Uterus (tissue), 3 donors: ENCODE measurements at regions not wholly inside any gene's neighbourhood (a gene's known extent, or its start where the extent isn't known, plus 50 kb on each side); places are given as distances from the start of the nearest gene placed in this dataset.
A peak's percentile ranks its signal among the peaks of the same experiment; 100 is the strongest.

Experiments
- DNase-seq, 2 donors: peaks; one replicate each; pipeline ENCODE4 v3.0.0-alpha.2; 2019 to 2020
- H3K27ac ChIP-seq, 2 donors: fragments of 200-600 bp; sonication (generic); 1 replicate in 1 of 2; 2 replicates in 1 of 2; pipeline ENCODE4 v1.5.1; 2016 to 2018
- H3K27me3 ChIP-seq, 2 donors: fragments of 200-600 bp; sonication (generic); one replicate each; pipeline ENCODE4 v1.5.1; 2018 to 2019; ENCODE audit warnings: control low read depth in 1 of 2
- H3K36me3 ChIP-seq, 2 donors: fragments of 200-600 bp; sonication (generic); one replicate each; pipeline ENCODE4 v1.5.1; 2019; ENCODE audit warnings: control low read depth in 1 of 2
- H3K4me1 ChIP-seq, 2 donors: fragments of 200-600 bp; sonication (generic); one replicate each; pipeline ENCODE4 v1.5.1; 2018 to 2019; ENCODE audit warnings: control low read depth in 1 of 2
- H3K4me3 ChIP-seq, 2 donors: fragments of 200-600 bp; sonication (generic); 1 replicate in 1 of 2; 2 replicates in 1 of 2; pipeline ENCODE4 v1.5.1; 2018 to 2019; ENCODE audit warnings: mild to moderate bottlenecking in 1 of 2
- H3K9me3 ChIP-seq, 2 donors: fragments of 200-600 bp; sonication (generic); one replicate each; pipeline ENCODE4 v1.5.1; 2019; ENCODE audit warnings: control low read depth in 1 of 2
- POLR2A ChIP-seq, 2 donors: fragments of 450-650 bp; IDR thresholded peaks; one replicate each; pipeline ENCODE4 v1.6.1; 2016; ENCODE audit warnings: antibody characterized with exemption in 2 of 2, mild to moderate bottlenecking in 1 of 2, moderate library complexity in 1 of 2
- intact Hi-C: fragments of 100-400 bp; cut with DNase I; formaldehyde crosslinking; loops from one replicate; pipeline ENCODE4 v1.15.1; 2023; ENCODE audit warnings: low total_unique reads
- TF ChIP-seq, protein P1 (sequence below), 4 experiments: fragments of 200-600 bp in 2 of 4; fragments of 450-650 bp in 2 of 4; sonication (generic) in 2 of 4; IDR thresholded peaks; one replicate each; pipeline ENCODE4 v1.5.1; 2016 to 2019; ENCODE audit warnings: antibody characterized with exemption in 4 of 4, mild to moderate bottlenecking in 2 of 4, moderate library complexity in 1 of 4
- donor health status: DM: yes; HTN: yes; CAD: no.

DNA sequence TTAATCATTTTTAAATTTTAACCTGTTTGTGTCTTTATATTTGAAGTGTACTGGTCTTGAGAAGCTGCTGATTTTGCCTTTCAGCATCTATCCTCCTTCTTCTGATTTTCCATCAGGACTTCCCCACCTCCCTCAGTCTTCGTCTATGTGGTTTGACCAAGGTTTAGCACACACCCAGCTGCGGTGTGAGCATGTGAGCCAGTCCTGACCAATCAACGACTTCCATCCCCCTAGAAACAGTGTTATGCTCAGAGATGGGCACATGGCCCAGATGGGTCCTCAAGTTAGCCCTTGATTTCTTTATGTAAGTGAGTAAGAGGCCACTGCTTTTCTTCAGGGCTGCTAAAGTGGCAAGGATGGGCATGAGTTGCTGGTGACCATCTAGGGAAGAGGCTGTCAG is 190.8 kb downstream of the MATN1 start:
- Histone ChIP-seq H3K27ac (no peak overlapping the region), H3K27me3 (no peaks in the 10 kb centered on the region), H3K4me3 (no peak overlapping the region), H3K9me3 (no peaks in the 10 kb centered on the region), H3K36me3 (no peaks in the 10 kb centered on the region), H3K4me1 (no peaks in the 10 kb centered on the region)
- no peak for TF ChIP-seq POLR2A (IDR thresholded peaks at IDR 0.05)
- DNase-seq = no peak
- intact Hi-C loops = no loop called here

DNA sequence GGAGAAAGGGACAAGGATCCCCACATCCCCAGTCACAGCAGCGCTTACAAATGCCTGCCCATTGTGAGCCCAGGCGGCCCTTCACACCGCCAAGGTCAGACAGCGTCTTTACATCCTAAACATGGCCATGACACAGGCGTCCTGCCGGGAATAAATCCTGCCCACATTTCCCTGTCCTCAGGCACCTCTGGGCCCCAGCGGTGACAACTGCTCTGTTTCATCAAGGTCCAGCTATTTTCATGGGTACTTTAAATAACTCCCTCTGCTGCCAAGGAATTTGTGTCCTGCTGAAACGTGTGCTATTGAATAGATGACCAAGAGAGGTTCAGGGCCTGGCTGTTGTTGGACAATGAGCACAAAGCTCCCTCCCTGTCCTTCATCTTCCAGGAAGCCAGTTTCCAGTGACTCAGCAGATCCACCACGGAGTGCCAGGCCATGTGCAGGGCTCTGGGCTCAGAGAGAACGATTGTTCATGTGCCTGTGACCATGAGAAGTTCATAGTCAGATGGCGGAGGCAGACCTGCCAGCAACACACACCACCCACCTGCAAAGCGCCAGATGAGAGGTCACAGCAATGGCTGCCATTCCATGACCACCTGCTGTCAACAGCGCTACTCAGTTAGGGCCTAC is 195.8 kb downstream of the MATN1 start:
- TF ChIP-seq, protein P1, sequence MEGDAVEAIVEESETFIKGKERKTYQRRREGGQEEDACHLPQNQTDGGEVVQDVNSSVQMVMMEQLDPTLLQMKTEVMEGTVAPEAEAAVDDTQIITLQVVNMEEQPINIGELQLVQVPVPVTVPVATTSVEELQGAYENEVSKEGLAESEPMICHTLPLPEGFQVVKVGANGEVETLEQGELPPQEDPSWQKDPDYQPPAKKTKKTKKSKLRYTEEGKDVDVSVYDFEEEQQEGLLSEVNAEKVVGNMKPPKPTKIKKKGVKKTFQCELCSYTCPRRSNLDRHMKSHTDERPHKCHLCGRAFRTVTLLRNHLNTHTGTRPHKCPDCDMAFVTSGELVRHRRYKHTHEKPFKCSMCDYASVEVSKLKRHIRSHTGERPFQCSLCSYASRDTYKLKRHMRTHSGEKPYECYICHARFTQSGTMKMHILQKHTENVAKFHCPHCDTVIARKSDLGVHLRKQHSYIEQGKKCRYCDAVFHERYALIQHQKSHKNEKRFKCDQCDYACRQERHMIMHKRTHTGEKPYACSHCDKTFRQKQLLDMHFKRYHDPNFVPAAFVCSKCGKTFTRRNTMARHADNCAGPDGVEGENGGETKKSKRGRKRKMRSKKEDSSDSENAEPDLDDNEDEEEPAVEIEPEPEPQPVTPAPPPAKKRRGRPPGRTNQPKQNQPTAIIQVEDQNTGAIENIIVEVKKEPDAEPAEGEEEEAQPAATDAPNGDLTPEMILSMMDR (IDR thresholded peaks at IDR 0.05) = no peak
- TF ChIP-seq POLR2A (IDR thresholded peaks at IDR 0.05) = no peak
- H3K27ac ChIP-seq = no peak overlapping the region
- H3K36me3 ChIP-seq = no peaks in the 10 kb centered on the region
- intact Hi-C loops = loop anchor here (5.0 kb wide), 1 partner anchor 175 kb away; no protein-coding TSS in a partner anchor
- peak in 1 of 2 donors; percentile 7 for DNase-seq
- no peak overlapping the region for H3K4me3 ChIP-seq
- no peaks in the 10 kb centered on the region for H3K9me3 ChIP-seq
- no peaks in the 10 kb centered on the region for H3K27me3 ChIP-seq
- no peaks in the 10 kb centered on the region for H3K4me1 ChIP-seq

DNA sequence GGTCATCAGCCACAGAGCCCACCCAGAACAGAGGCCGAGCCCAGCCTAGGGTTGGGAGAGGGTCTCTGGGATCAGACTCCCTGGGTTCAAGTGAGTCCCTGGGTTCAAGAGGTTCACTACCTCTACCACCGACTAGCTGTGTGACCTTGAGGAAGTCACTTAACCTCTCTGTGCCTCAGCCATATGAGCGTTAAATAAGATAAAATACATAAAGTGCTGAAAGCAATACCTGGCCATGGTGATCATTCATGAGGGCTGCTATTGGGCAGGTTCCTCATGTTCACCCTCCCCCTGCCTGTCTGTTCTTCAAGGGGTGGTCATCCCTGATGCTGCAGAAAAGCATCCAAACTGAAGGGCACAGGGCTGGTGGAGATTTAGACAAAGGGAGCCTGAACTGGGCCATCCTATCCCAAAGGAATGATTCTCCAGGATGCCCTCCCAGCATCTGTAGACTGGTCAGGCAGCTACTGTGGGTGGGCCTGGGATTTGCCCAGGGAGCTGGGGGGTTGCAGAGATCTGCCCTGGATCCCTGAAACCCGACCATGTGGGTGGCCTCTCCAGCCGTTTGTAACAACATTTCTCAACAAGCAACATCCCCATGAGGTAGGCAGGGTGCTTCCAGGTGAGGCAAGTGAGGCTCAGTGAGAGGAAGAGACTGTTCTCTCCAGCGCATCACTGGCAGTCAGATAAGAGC is 196.6 kb downstream of the MATN1 start:
- TF ChIP-seq, protein P1 (IDR thresholded peaks at IDR 0.05) = no peak
- no peak for TF ChIP-seq POLR2A (IDR thresholded peaks at IDR 0.05)
- peak in 1 of 2 donors; percentile 5 for DNase-seq
- Histone ChIP-seq H3K36me3 (no peaks in the 10 kb centered on the region), H3K27ac (no peak overlapping the region), H3K9me3 (no peaks in the 10 kb centered on the region), H3K27me3 (no peaks in the 10 kb centered on the region), H3K4me1 (no peaks in the 10 kb centered on the region), H3K4me3 (no peak overlapping the region)
- intact Hi-C loops = loop anchor here (5.0 kb wide), 1 partner anchor 176 kb away; no protein-coding TSS in a partner anchor

DNA sequence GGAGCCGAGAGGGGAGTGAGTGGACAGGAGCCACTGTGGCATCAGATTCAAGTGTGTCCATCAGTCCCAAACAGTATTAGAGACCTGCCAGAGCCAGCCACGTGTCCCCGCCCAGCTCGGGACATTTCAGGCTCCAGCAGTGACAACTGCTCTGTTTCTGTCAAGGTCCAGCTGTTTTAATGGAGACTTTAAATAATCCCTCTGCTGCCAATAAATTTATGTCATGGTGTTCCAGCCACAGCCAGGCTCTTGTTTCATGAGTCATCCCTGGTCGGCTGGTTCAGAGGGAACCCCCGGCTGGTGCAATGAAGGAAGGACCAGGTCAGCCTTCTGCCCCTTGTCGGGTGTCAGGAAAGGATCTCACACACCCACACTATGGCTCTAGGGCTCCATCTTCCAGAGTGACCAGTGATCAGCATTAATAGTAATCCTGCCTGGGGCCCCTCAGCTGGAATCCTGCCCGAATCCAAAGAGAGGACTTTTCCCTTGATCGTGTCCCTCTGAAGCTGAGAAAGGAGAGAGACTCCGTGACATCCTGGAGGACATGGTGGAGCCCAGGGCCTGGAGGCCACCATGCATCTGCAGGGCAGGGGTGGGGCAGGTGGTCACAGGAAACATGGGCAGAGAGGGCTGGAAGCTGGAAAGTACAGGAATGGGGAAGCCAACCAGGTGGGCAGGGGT is 197.3 kb downstream of the MATN1 start:
- peak; percentile 18 to 55 for DNase-seq

DNA sequence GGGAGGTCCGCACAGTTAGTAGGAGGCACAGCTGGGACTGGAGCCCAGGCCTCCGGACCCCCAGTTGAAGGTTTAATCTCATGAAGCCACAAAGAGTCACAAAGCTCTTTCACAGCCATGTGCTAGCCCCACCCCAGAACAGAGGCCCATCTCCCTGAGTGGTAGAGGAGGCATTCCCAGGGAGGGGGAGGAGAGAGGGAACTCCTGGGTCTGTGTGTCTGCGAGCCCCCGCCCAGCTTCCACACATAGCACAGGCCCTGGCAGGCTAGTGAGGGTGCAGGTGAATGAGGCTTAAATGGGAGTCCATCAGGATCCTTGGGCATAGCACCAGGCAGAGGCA is 197.8 kb downstream of the MATN1 start:
- Histone ChIP-seq H3K27ac (no peak overlapping the region), H3K27me3 (no peaks in the 10 kb centered on the region), H3K4me1 (no peaks in the 10 kb centered on the region), H3K9me3 (no peaks in the 10 kb centered on the region), H3K4me3 (no peak overlapping the region), H3K36me3 (no peaks in the 10 kb centered on the region)
- peak in 1 of 2 donors; percentile 11 for DNase-seq
- TF ChIP-seq, protein P1 (IDR thresholded peaks at IDR 0.05) = no peak
- intact Hi-C loops = loop anchor here (5.0 kb wide), 1 partner anchor 177 kb away; no protein-coding TSS in a partner anchor

More for the DNA sequence above, 197.3 kb downstream of the MATN1 start:
- TF ChIP-seq, protein P1 (IDR thresholded peaks at IDR 0.05) = no peak
- TF ChIP-seq POLR2A (IDR thresholded peaks at IDR 0.05) = no peak
- Histone ChIP-seq H3K27me3 (no peaks in the 10 kb centered on the region), H3K4me3 (no peak overlapping the region), H3K27ac (no peak overlapping the region), H3K9me3 (no peaks in the 10 kb centered on the region), H3K36me3 (no peaks in the 10 kb centered on the region), H3K4me1 (no peaks in the 10 kb centered on the region)
- intact Hi-C loops = loop anchor here (5.0 kb wide), 1 partner anchor 176 kb away; no protein-coding TSS in a partner anchor
